ENCODE measurements at regions not wholly inside any gene's neighbourhood (a gene's known extent, or its start where the extent isn't known, plus 50 kb on each side); places are given as distances from the start of the nearest gene placed in this dataset.

DNA sequence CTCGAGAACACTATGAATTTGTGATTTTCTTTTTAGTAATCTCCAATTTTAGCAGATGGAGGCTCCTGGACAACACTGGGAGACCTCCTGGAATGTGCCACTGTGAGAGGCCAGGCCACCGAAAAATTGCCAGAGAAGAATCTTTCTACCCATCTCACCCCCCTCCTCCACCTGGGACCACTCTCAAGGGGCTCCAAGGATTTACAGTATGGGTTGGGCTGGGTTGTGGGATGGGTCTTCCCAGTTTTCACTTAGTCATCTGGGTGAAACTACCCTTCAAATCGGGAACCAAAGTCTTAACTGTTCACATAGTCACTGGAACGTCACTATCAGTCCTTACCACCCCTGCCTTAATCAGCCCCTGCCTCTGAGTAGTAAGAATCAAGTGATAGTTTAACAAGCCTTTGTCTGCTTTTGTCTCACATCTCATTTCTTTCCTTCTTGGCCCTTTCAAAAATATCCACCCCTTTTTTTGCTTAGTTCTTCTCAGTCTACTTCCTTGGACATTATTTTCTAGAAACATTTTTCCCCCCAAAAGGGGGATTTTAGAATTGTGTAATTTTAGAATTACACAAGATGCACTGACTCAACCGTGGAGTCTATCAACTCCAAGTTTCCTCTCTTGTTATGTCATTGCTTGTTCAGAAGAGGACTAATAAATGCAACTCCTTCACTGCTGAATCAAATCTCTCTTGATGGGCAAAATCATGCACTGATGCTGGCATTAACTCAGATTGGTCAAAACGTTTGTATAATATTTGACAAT is 148.2 kb upstream of the MOCS1 start:
- TF ChIP-seq, protein P1, sequence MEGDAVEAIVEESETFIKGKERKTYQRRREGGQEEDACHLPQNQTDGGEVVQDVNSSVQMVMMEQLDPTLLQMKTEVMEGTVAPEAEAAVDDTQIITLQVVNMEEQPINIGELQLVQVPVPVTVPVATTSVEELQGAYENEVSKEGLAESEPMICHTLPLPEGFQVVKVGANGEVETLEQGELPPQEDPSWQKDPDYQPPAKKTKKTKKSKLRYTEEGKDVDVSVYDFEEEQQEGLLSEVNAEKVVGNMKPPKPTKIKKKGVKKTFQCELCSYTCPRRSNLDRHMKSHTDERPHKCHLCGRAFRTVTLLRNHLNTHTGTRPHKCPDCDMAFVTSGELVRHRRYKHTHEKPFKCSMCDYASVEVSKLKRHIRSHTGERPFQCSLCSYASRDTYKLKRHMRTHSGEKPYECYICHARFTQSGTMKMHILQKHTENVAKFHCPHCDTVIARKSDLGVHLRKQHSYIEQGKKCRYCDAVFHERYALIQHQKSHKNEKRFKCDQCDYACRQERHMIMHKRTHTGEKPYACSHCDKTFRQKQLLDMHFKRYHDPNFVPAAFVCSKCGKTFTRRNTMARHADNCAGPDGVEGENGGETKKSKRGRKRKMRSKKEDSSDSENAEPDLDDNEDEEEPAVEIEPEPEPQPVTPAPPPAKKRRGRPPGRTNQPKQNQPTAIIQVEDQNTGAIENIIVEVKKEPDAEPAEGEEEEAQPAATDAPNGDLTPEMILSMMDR (IDR thresholded peaks at IDR 0.05) = no peak
- TF ChIP-seq EP300 (IDR thresholded peaks at IDR 0.05) (no peak), POLR2A (IDR thresholded peaks at IDR 0.05) (no peak)
